HG03460 (cell line): ENCODE measurements at regions not wholly inside any gene's neighbourhood (a gene's known extent, or its start where the extent isn't known, plus 50 kb on each side); places are given as distances from the start of the nearest gene placed in this dataset.

ENCODE experiments used
- ATAC-seq: cut with Tn5 transposase; IDR thresholded peaks from one replicate; pipeline ENCODE4 v1.9.1; 2021; ENCODE audit not compliant: unreplicated experiment

DNA sequence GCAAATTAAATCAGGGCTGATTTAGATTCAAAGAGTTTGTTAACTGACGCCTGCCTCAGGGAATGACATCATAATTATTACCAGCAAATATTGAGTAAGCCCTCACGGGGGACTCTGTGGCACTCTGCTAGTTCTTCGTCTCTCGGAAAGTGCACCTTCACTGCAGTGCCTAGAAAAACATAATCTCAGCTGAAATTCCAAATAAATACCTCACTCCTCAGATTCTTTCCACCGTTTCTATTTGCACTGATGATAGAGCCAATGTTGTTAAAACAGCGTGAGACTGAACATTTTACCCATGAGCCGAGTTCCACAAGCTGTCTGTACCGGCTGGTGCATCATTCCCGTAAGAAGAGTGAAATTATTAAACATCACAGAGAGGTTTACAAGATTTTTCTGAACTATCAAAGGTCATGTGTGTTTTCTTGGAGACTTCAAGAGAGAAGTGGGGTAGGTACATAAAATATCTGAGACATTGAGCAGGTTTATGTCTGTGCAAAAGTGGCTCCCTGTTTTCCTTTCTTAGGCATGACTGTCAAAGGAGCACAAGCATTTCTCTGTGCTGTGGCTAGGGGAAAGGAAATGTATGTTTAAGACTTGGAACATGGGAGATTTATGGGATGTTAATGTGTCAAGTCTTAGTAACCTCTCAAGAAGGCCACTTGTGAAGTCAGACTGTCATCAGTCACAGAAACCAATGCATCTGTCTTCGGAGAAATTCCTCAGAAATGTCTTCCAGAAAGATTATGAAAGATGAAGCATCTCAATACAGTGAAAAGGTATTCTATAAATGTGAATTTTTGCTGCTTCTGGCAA is 119.6 kb downstream of the CBLL2 start:
- no peak for ATAC-seq

DNA sequence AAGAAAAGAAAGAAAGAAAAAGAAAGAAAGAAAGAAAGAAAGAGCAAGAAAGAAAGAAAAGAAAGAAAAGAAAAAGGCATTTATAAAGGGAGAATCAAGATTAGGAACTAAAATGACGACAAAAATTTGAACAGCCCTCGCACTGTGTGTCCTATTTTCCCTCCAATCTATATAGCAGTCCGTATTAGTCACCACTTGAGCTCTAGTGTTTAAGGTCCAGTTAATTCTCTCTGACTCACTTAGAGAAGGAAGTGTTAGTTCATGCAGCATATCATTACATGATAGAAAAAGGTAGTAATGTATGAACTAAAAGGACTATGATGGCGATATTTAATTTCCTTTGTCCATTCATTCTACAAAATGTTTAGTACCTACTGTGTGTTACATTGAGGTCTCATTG is 122.7 kb downstream of the CBLL2 start:
- ATAC-seq: no peak

DNA sequence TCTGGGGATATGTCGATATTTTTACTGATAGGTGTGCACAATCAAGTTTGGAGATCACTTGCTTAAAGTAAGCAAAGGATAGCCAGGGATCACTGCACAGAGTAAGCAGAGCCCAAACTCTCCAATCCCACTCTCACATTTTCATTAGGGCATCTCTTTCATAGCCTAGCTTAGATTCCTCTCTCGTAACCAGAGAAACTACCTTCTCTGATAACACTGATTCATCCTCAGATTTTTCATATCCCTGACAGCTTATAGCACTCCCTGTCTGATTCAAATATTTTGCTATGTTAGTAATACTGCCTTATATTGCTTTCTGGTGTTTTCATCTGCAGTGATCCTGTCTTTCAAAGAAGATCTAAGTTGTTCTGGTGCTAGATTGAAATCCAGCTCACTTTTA is 123.7 kb downstream of the CBLL2 start:
- ATAC-seq: no peak

DNA sequence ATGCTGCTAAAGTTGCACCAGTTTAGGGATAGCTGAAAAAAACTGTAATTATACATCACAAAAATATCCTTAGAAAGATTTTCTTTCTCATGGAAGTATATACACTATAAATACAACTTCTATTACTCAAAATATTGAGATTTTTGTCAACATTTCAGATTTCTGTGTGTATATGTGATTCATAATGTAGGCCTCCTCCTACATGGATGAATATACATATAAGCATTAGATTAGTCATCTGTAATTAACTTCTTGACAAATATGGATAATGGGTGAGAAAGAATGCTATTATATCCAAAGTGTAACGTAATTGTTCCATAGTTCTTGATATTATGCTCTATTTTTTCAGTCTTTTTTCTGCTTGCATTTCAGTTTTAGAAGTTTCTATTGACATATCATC is 124.9 kb downstream of the CBLL2 start:
- ATAC-seq: no peak

- no peak for ATAC-seq
Observed at GRCh38 chrX:22399437-22400192, 126.9 kb downstream of the CBLL2 start.

GRCh38 chrX:22404297-22404696 is 131.6 kb downstream of the CBLL2 start:
- ATAC-seq: no peak

DNA sequence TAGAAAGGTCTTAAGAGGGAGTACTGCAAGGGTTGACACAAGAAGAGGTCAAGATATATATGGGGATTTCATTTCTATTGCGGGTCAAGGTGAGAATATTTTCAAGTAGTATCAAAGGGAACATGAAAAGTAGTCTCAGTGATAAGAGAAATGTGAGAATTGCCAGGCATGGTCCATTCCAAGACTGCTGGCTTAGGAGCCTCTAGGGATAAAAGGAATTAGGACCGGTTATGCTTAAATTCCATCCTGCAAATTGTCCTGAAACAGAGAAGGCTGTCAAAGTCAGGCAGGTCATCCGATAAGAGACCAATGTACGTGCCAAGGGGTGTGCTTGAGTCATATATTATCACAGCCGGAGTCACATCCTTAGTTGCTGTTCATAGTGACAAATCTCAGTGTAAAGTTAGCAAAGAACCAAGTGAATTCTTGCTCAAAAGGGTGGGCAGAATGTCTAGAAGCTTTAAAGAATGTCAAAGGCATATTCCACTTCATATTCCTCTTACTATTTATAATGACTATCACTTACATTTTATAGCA is 133.6 kb downstream of the CBLL2 start:
- no peak for ATAC-seq

DNA sequence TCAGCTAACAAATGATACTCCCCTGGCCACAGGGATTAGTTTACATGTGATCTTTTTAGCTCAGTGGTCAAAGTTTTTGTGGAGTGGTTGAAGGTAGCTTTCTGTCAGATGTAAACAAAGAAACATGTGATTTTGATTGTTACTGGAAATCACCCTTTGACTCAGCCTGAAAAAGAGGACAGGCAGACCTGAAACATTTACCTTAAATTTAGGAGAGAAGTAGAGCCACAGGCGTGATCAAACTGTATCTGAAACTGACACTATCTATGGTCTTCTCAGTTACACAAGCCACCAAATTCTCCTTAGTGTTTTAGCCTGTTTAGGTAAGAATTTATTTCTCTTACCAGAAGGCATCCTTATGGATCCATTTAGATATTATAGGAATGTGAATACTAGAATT is 136.7 kb downstream of the CBLL2 start:
- no peak for ATAC-seq

DNA sequence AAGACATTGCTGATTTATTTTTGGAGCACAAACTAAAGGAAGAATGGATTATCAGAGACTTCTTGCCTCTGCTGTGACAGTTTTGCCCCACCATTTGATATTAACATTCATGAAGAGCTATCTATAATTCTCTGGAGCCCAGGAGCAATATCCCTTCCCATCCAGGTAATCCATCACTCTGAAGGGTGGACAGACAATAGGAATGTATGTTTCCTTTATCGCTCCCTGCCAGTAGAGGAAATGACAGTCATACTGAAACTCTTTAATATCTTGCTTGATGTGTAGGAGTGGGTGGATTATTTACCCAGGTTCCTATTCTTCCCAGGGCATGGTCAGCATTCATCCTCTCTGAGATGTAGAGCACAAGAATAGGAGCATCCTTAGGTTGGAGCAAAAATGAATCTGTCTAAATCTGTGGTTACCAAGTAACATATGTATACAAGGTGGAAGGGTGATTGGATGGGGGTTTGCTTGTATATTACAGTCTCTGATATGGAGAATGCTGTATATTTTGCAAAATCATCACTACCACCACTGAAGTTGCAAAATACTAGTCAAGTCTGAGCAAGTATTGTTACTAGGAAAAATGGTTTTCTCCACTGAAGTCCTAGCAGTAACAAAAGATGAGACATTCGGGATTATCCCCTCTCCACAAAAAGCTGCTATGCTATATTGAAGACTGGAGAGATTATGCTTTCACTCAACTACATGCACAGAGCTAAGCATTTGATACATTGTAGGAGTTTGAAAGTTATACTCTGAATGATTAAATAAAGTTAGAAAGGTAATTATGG is 151.6 kb downstream of the CBLL2 start:
- no peak for ATAC-seq

- ATAC-seq: no peak
Observed at GRCh38 chrX:22424919-22425318, 152.2 kb downstream of the CBLL2 start.

- ATAC-seq: no peak
Observed at GRCh38 chrX:22429704-22430103, 157.0 kb downstream of the CBLL2 start.

DNA sequence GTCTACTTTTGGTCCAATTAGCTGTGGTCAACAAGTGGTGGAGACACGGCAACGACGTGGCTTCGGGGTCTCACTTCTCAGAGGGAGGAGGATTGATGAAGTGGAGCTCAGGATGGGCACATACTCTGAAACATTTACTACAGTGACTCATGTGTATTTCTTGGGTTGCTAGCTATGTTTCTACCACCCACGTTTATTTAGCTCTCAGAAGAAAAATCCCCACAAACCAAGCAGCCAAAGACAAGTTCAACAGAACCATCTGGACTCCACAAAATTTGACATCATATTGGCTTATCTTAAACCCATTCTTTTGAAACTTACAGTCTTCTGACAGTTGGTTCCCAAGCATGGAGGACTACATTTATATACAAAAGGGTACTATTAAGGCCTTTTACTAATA is 158.0 kb downstream of the CBLL2 start:
- ATAC-seq: no peak

- ATAC-seq: no peak
Observed at GRCh38 chrX:22433292-22434070, 160.8 kb downstream of the CBLL2 start.

GRCh38 chrX:22445880-22446279 is 173.2 kb downstream of the CBLL2 start:
- no peak for ATAC-seq

GRCh38 chrX:22462959-22463358 is 190.2 kb downstream of the CBLL2 start:
- ATAC-seq: no peak

DNA sequence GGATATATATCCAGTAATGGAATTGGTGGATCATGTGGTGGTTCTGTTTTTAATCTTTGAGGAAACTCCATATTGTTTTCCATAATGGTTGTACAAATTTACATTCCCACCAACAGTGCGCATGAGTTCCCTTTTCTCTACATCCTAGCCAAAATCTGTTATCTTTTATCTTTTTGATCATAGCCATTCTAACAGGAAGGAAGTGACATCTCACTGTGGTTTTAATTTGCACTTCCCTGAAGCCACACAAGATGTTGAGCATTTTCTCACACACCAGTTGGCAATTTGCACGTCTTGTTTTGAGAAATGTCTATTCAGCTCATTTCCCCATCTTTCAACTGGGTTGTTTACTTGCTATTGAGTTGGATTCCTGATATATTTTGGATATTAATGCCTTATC is 194.9 kb downstream of the CBLL2 start:
- ATAC-seq: no peak

DNA sequence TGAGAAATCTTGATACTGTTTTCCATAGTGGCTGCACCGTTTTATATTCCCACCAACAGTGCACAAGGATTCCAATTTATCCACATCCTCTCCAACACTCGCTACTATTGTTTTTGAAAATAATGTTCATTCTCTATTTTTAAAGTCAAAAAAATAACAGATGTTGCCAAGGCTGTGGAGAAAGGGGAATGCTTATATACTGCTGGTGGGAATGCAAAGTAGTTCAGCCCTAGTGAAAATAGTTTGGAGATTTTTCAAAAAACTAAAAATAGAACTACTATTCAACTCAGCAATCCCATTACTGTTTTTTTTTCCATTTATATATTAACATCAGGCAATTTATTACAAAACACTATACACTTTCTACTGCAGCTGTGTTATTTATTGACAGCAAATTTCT is 208.7 kb downstream of the CBLL2 start:
- ATAC-seq: no peak

DNA sequence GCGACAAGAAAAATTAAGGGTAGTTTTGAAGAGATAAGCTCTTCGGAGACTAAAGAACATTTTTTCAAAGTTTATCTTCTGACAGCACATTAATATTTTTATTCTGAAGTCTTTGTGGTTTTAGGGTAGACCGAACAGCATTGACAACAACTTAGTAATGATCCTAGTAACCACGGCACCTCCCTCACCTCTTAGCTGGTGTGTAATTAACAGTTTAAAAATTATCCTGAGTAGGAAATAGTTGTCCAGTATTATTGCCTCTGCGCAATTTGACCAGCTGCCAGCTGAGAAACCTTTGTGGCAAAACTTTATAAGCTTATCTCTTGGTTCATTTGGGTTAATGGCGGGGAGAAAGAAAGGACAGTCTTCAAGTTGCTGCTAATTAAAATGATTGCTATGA is 213.6 kb downstream of the CBLL2 start:
- ATAC-seq: no peak

GRCh38 chrX:22516893-22517292 is 244.2 kb downstream of the CBLL2 start:
- ATAC-seq: no peak

DNA sequence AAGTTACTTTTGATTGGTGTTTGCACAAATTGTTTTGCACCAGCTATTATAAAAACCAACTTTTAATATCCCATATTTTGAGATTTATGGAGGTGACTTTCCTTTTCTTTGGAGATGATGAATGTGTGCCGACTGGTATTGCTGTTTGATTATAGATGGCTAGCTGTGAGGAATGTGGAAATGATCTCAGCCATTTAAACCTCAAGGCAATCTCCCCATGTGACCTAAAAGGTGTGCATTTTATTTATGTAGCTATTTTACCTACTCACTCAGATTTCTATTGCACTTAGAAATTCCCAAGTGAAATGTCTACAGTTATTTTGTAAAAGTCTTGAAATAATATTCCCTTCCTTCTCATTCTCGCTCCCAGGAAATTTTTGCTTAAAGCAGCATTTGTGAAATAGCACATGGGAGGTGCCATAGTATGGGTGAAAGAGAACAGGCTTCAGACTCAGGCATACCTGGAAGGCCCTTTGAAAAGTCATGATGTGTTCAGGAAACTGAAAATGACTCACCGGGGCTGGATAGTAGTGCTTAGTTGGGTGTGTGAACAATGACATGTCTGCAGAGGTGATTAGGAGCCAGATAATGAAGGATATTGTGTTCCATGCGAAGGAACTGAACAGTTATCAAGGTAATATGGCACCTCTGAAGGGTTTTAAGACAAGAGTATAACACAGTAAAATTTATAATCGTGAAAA is 247.6 kb downstream of the CBLL2 start:
- ATAC-seq: no peak
